Stimulated activated CD4-positive, alpha-beta T cell treated with anti-CD3 and anti-CD28 coated beads, Interleukin-15, amount 100 ng/mL, for 1 hour (primary cell): ENCODE measurements at regions not wholly inside any gene's neighbourhood (a gene's known extent, or its start where the extent isn't known, plus 50 kb on each side); places are given as distances from the start of the nearest gene placed in this dataset.

Experiments used
- DNase-seq, 2 donors: peaks; one replicate each; pipeline ENCODE4 v3.0.0-alpha.2; 2020; ENCODE audit warnings: low read depth in 1 of 2, low spot score in 1 of 2

DNA sequence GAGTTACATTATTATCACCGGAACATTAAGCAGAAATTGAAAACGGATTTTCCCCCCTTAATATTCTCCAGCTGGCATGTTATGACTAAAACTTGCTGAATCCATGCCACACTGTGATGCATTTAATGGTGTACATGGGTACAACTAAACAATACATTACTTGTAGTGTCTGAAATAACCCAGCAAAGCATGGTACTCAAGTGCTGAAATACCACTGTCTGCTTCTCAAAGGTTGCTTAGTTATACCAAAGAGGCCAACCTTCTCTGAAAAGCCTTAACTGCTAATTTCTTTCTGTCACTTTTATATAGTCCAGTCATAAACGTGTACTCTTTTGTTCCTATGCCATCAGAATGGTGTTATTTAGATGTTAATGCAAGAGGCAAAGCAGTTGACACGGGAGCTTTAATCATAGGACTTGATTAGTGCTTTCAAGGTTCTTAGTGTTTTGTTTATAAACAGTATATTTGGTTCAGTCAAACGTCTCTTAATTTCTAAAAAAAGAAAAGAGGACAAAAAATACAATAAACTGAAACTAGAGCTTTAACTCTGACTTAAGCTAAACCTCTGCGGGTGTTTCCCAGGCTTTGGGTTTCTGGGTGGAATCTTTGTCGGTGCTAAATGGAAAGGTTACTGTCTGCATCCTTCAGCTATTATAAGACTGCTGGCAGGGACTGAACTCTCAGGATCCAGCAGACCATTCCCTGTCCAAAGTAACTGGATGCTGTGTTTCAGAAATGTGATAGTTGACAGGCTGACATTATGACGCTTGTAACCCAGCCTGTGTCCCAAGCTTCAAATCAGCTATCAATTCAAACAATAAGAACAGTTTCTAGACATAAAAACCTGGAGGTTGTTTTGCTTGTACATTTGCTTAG, 202.6 kb downstream of the PPP1R3A start:
- DNase-seq: no peak

DNA sequence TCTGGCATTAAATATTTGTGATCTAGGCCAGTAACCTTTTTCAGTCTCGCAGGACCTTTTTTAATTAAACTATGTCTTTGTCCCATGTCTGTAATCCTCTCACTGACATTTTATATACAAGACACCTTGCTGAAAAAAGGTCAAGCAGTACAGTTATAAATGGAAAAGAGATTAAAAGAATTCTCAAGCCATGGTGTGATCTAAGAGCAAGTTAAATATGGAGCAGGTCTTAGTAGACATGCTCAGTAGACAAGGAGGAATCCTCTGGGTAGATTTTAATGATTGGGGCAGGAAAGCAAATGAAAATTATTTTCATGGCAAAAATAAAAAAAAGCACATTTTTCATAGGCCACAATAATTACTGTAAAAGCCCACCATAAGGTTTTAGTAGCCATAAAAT, 203.5 kb downstream of the PPP1R3A start:
- no peak for DNase-seq

DNA sequence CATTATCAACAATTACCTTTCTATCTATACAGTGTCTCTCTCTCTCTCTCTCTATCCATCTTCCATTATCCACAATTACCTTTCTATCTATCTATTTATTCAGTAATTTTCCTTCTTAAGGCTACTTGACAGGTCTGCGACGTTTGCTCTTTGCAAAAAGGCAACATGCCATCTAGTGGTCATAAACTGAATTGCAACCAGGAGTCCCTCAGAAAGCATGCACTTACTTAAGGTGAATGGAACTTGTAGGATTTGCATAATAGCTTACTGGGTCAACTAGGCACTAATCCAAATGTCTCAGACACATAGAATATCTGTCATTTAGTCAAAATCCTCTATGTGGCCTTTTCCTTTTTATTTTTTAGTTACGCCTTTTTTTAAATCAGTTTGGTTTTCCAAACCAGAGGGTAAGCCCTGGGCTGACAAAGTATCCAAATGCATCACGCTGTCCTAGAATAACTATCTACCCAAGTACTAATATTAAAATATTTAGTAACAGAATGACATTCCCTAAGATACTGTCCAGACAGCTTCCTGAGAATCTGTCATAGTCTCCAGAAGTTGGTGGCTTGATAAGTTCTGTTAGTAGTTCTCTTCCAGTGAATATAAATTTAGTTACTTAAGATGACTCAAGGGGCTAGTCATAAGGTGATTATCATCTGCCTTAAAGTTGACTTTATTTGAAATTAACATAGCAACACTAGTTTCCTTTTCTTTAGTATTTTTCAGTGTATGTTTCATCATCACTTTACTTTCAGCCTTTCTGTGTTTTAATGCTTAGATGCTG, 208.3 kb downstream of the PPP1R3A start:
- DNase-seq: no peak

- DNase-seq: no peak
Measured at GRCh38 chr7:113705439-113705838, 213.4 kb downstream of the PPP1R3A start.

DNA sequence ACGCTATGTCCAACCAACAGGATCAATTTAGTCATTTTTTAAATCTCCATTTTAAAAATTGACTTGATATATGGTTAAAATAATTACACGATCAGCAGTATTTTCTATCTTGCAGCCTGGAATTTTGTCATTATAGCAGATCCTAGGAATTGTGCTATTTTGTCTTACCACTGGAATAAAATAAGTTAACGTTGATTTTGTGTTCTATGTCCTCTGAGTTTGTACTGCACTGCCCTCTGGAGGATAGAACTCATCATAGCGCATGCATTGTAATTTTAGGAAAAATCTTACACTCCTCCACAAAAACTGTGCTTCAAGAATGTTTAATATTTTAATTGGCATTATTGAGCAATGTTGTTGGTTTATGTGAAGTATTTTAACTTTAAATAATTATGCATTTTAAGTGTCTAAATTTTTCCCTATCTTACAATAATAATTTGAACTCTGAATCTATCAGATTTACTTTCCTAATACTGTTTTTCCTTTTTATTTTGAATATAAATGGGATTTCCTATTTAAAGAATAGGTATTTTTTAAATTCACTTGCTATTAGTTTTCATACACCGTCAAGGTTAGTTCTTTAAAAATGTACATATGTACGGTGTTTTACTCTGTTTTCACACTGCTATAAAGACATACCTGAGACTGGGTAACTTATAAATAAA, 220.1 kb downstream of the PPP1R3A start:
- no peak for DNase-seq

DNA sequence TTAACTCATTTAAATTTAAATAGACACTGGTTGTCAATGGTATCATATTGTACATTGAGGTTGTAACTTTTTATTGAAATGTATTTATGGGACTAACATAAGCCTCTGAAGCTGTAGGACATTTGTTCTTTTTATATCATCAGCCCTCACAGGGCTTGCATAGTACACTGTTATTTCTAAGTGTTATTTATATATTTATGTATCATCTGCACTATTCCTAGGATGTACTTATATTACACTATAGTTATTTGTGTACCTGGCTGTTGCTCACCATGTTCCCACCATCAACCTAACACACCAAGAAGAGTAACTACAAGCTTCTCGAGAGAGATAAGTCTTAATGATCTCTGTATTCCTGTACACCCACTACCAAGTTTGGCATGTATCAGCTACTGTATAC, 224.7 kb downstream of the PPP1R3A start:
- no peak for DNase-seq

DNA sequence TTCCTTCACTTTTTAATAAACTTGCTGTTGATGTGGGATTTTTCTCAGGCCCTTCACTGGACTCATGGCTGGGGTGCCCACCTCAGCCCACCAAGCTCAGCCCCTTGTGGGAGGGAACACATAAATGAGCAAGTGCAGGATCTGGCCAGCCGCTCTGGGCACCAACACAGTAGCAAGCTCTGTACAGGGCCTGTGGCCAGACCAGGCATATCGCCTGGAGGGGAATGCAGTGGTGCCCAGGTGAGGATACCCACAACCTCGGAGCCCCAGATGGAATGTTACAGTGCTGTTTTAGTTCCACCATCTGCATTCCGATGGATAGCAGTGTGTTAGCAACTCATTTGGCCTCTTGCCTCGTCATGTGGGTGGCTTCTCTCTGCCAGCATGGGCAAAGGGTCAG, 234.6 kb downstream of the PPP1R3A start:
- DNase-seq: no peak

DNA sequence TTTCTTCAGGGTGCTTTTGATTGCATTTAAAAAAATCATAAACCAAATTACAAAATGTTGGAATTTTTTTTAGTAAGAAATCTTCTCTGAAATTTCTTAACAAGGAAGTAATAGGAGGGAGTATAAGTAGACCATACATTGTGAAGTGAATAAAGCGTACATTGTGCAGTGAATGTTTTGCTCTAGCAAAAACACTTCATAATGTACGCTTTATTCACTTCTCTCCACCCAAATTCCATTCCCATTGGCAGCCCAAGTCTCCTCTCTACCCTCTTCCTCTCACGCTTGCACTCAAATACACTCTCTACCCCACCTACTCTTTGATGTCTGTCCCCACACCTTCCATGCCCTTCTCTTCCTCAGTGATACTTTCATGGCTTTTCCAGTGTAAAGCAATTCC, 241.0 kb downstream of the PPP1R3A start:
- DNase-seq: no peak

- no peak for DNase-seq
Measured at GRCh38 chr7:113664867-113665266, 253.9 kb downstream of the PPP1R3A start.

GRCh38 chr7:113659416-113659815, 259.4 kb downstream of the PPP1R3A start:
- no peak for DNase-seq

GRCh38 chr7:113657603-113658002, 261.2 kb downstream of the PPP1R3A start:
- no peak for DNase-seq

DNA sequence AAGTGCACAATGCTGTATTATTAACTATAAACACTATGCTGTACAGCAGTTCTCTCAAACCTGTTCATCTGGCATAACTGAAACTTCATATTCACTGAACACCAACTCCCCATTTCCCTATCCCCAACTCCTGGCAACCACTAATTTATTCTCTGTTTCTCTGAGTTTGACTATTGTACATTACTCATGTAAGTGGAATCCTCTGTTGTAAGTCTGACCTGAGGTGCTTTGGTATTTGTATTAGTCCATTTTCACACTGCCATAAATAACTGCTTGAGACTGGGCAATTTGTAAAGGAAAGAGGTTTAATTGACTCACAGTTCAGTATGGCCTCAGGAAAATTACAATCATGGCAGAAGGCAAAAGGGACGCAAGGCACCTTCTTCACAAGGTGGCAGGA, 266.3 kb downstream of the PPP1R3A start:
- DNase-seq: no peak

GRCh38 chr7:113649556-113649955, 269.3 kb downstream of the PPP1R3A start:
- no peak for DNase-seq

DNA sequence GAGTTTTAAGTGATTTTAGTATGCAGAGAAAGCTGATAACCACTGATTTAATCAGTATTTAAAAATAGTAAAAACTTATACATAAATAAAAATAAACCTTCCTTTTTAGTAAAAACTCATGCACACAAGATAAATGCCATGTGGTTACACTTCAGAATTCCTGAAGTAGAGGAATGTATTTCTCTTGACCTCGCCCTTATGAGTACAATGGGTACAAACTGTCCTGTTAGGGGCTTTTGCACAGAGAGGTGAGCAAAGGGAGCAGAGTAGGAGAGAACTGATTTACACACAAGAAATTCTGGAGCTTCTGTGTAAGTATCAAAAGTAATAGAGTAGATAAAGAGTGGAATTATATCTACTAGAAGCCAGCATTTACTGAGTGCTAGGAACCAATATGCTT, 279.6 kb downstream of the PPP1R3A start:
- no peak for DNase-seq

DNA sequence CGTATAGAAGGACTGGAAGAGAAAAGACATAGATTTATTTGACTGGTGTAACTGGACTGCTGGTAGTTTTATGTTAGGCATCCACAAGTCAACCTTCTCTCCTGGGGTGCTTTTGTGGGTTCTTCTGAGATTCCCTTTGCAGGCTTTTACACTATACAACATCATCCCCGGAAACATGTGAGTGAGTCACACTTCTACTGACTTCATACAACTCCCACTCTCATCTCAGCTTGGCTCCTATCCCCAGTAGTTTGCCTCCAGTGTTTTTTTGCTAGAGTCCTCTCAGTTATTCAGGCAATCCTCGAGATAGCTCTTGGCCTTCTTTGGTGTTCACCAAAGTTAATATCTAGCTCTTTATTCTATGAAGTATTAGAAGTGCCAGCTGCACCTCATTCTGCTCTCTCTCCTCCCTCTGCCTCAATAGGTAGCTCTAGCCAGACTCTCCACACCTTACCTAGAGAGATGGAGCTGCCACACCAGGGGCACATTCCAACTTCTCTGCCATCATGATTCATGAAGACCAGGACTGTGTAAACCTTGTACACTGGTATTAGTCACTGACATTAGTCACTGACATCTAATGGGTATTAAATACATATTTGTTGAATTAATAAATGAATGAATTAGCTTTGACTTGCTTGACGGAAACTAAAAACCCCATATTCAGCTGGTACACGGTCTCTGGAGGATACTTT, 281.9 kb downstream of the PPP1R3A start:
- DNase-seq: no peak

DNA sequence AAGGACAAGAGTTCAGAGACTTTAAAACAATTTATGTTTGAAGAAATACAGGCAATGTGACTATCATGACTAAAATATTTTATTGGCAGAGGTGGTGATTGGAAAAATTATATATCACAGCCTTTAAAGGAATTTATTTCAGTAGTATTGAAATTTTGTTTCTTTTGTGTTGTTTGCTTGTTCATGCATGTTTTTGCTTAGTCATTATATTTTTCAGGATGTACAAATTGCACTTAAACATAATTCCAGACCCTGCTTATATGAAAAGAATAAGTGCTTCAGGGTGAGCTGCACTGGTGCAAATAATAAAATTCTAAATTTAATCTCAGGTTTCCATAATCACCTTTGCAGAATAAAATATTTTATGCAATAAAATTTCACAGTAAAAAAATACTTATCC, 283.3 kb downstream of the PPP1R3A start:
- no peak for DNase-seq

GRCh38 chr7:113633073-113633472, 285.7 kb downstream of the PPP1R3A start:
- DNase-seq: no peak

DNA sequence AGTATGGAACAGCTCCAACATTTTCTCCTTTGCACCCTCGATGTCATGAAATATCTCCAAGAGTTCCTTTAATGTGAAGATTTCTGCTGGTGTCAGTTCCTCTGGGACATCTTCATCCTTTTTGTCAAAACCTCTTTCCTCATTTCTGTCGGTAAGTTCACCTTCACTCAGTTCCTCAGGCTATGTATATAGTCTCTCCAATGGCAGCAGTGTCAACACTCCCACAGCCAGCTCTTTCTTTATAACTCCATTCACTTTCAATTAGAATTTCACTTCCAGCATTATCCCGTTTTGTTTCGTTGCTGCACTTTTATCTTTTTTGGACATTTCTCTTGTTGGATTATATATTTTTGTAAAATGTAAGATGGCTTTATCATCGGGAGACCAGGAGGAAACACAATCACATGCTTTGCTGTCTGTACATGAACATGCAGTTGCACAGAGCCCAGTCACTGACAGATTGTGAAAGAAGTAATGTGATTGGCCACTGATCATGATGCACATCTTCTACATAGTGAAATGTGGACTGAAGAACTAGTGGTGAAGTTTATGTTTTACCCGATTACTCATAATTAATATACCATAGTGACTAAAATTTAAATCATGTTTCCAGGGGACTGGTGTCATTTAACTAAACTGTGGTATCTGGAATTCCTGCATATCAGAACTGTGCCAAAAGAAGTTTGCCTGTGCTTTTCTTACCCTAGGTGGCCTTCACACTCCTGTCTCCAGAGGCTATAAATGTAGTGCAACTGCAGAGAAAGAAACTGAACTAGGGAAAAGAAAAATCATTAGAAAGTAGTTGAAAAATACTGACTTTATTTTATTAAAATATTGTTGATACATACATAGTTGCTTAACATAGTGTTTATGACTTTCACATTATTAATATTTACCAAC, 289.6 kb downstream of the PPP1R3A start:
- DNase-seq: no peak

GRCh38 chr7:113625494-113626102, 293.2 kb downstream of the PPP1R3A start:
- DNase-seq: no peak

DNA sequence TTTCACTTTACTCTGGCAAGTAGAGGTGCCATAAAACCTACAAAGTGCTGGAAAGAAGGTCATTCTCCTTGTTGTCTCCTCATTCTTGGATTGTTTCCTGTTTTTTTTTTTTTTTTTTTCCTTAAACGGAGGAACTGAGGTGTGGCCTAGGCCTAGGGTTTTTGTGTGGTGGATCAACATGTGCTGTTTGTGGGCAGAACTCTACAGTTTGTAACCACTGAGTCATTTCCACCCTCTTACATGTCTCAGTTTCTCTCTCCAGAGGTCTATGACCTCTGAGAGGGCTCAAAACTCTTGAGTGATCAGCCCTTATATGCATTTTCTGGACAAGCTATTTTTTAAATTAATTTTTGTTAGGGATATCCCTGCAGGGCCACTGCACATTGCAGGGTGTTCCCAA, 296.0 kb downstream of the PPP1R3A start:
- DNase-seq: no peak
